Large intestine (tissue), 3 donors: ENCODE measurements at regions not wholly inside any gene's neighbourhood (a gene's known extent, or its start where the extent isn't known, plus 50 kb on each side); places are given as distances from the start of the nearest gene placed in this dataset.
A peak's percentile ranks its signal among the peaks of the same experiment; 100 is the strongest.
"Not testable (repeated sequence)": the region's sequence is repeated elsewhere in the genome, so short reads cannot be mapped to it uniquely, and the experiment has no call there.

Experiments used
- DNase-seq, 2 donors: peaks; one replicate each; pipeline versions ENCODE4 v3.0.0 to v3.0.0-alpha.2; 2013
- H3K27ac ChIP-seq: one replicate; pipeline ENCODE4 v1.5.1; 2013; ENCODE audit warnings: low read length
- H3K27me3 ChIP-seq: 2 replicates; pipeline ENCODE4 v1.6.1; 2013; ENCODE audit warnings: low read length; ENCODE audit not compliant: control insufficient read depth, insufficient read depth
- H3K36me3 ChIP-seq: 2 replicates; pipeline ENCODE4 v1.6.1; 2013; ENCODE audit warnings: low read length; ENCODE audit not compliant: control insufficient read depth, insufficient read depth
- H3K4me1 ChIP-seq: one replicate; pipeline ENCODE4 v1.6.1; 2013; ENCODE audit warnings: low read length; ENCODE audit not compliant: control insufficient read depth, insufficient read depth
- H3K4me3 ChIP-seq: one replicate; pipeline ENCODE4 v1.5.1; 2013; ENCODE audit warnings: low read length
- H3K9me3 ChIP-seq: one replicate; pipeline ENCODE4 v1.6.1; 2013; ENCODE audit warnings: mild to moderate bottlenecking, low read depth, low read length, moderate library complexity; ENCODE audit not compliant: control insufficient read depth
- WGBS: methylation state at CpG from one replicate; pipeline ENCODE4 v1.1.5; 2013; ENCODE audit warnings: low lambda C conversion rate; ENCODE audit not compliant: insufficient coverage; 5-methylcytosine and 5-hydroxymethylcytosine counted together

- no peak for DNase-seq
- H3K9me3 ChIP-seq, result peaks cover 3% of the 10 kb centered on the region
These were observed 103.7 kb upstream of the MNS1 start for GRCh38 chr15:56568466-56569167.

GRCh38 chr15:56557415-56557814, 92.5 kb upstream of the MNS1 start:
- H3K27ac ChIP-seq, result no peak overlapping the region
- H3K27me3 ChIP-seq, result no peaks in the 10 kb centered on the region
- DNase-seq, result no peak
- no peaks in the 10 kb centered on the region for H3K4me1 ChIP-seq
- H3K9me3 ChIP-seq, result peaks cover 8% of the 10 kb centered on the region
- H3K36me3 ChIP-seq, result no peaks in the 10 kb centered on the region
- H3K4me3 ChIP-seq, result no peak overlapping the region

More at GRCh38 chr15:56568466-56569167, 103.7 kb upstream of the MNS1 start:
- Histone ChIP-seq H3K36me3 (no peaks in the 10 kb centered on the region), H3K4me1 (no peaks in the 10 kb centered on the region), H3K4me3 (no peak overlapping the region), H3K27me3 (no peaks in the 10 kb centered on the region), H3K27ac (no peak overlapping the region)
- WGBS, result no CpG with 5 or more reads among the region's 4 CpGs

- peaks cover 8% of the 10 kb centered on the region for H3K9me3 ChIP-seq
- WGBS, result 67% methylated on average over 1 of the region's 1 CpG
- no peaks in the 10 kb centered on the region for H3K36me3 ChIP-seq
- H3K27me3 ChIP-seq, result no peaks in the 10 kb centered on the region
- no peak for DNase-seq
- H3K4me1 ChIP-seq, result no peaks in the 10 kb centered on the region
- H3K4me3 ChIP-seq, result no peak overlapping the region
- H3K27ac ChIP-seq, result no peak overlapping the region
These were observed 88.5 kb upstream of the MNS1 start for GRCh38 chr15:56553486-56553885.

GRCh38 chr15:56552659-56553058, 87.7 kb upstream of the MNS1 start:
- no CpG with 5 or more reads among the region's 1 CpG for WGBS
- no peaks in the 10 kb centered on the region for H3K27me3 ChIP-seq
- H3K36me3 ChIP-seq, result no peaks in the 10 kb centered on the region
- no peak overlapping the region for H3K4me3 ChIP-seq
- peaks cover 8% of the 10 kb centered on the region for H3K9me3 ChIP-seq
- no peak for DNase-seq
- no peaks in the 10 kb centered on the region for H3K4me1 ChIP-seq
- no peak overlapping the region for H3K27ac ChIP-seq

- no CpG with 5 or more reads among the region's 24 CpGs for WGBS
- not testable (repeated sequence) for DNase-seq, H3K36me3 ChIP-seq, H3K4me3 ChIP-seq, H3K9me3 ChIP-seq, H3K27me3 ChIP-seq, H3K4me1 ChIP-seq, H3K27ac ChIP-seq
These were observed 75.6 kb upstream of the MNS1 start for GRCh38 chr15:56540570-56540969.

- not testable (repeated sequence) for H3K27me3 ChIP-seq, DNase-seq, H3K9me3 ChIP-seq, H3K27ac ChIP-seq, H3K4me1 ChIP-seq, H3K36me3 ChIP-seq, H3K4me3 ChIP-seq
- 95% methylated on average over 2 of the region's 22 CpGs for WGBS
These were observed 75.2 kb upstream of the MNS1 start for GRCh38 chr15:56540157-56540556.

GRCh38 chr15:56538901-56539545, 74.1 kb upstream of the MNS1 start:
- DNase-seq, result no peak
- Histone ChIP-seq H3K4me1 (no peaks in the 10 kb centered on the region), H3K36me3 (no peaks in the 10 kb centered on the region), H3K27ac (no peak overlapping the region), H3K9me3 (peaks cover 3% of the 10 kb centered on the region), H3K4me3 (no peak overlapping the region), H3K27me3 (no peaks in the 10 kb centered on the region)
- WGBS, result 80% methylated on average over 1 of the region's 7 CpGs

- Histone ChIP-seq H3K4me3 (no peak overlapping the region), H3K9me3 (peaks cover 3% of the 10 kb centered on the region), H3K4me1 (no peaks in the 10 kb centered on the region), H3K27ac (no peak overlapping the region), H3K27me3 (no peaks in the 10 kb centered on the region), H3K36me3 (no peaks in the 10 kb centered on the region)
- no CpG with 5 or more reads among the region's 4 CpGs for WGBS
- DNase-seq, result peak; percentile 1 to 4
These were observed 72.9 kb upstream of the MNS1 start for GRCh38 chr15:56537881-56538280.

GRCh38 chr15:56534728-56535127, 69.8 kb upstream of the MNS1 start:
- 75% methylated on average over 2 of the region's 4 CpGs for WGBS
- H3K36me3 ChIP-seq, result no peaks in the 10 kb centered on the region
- H3K9me3 ChIP-seq, result no peaks in the 10 kb centered on the region
- no peak overlapping the region for H3K4me3 ChIP-seq
- H3K4me1 ChIP-seq, result no peaks in the 10 kb centered on the region
- no peak overlapping the region for H3K27ac ChIP-seq
- DNase-seq, result no peak
- H3K27me3 ChIP-seq, result no peaks in the 10 kb centered on the region

- Histone ChIP-seq H3K36me3 (no peaks in the 10 kb centered on the region), H3K4me1 (no peaks in the 10 kb centered on the region), H3K4me3 (no peak overlapping the region), H3K27me3 (no peaks in the 10 kb centered on the region), H3K9me3 (no peaks in the 10 kb centered on the region), H3K27ac (no peak overlapping the region)
- no peak for DNase-seq
- WGBS, result no CpG with 5 or more reads among the region's 2 CpGs
These were observed 68.9 kb upstream of the MNS1 start for GRCh38 chr15:56533731-56534403.
